Mesenchymal stem cell (in vitro differentiated cells and primary cell): ENCODE measurements at regions not wholly inside any gene's neighbourhood (a gene's known extent, or its start where the extent isn't known, plus 50 kb on each side); places are given as distances from the start of the nearest gene placed in this dataset.

Experiments used
- DNase-seq: peaks from one replicate; pipeline ENCODE4 v3.0.0-alpha.2; 2013
- H2AFZ ChIP-seq: one replicate; pipeline ENCODE4 v1.6.1; 2013; ENCODE audit warnings: low read depth, mild to moderate bottlenecking, control low read depth, inconsistent platforms, low read length, moderate library complexity
- H2AK5ac ChIP-seq: 2 replicates; pipeline ENCODE4 v1.6.1; 2013; ENCODE audit warnings: low read length, moderate library complexity, mild to moderate bottlenecking, inconsistent platforms; ENCODE audit not compliant: severe bottlenecking
- H2BK120ac ChIP-seq: one replicate; pipeline ENCODE4 v1.6.1; 2013; ENCODE audit warnings: low read depth, mild to moderate bottlenecking, inconsistent platforms, low read length, moderate library complexity
- H2BK12ac ChIP-seq, 2 experiments: one replicate each; pipeline ENCODE4 v1.6.1; 2013; ENCODE audit warnings: inconsistent platforms in 2 of 2, low read length in 2 of 2, mild to moderate bottlenecking in 2 of 2, moderate library complexity in 2 of 2, control low read depth in 1 of 2
- H2BK15ac ChIP-seq: one replicate; pipeline ENCODE4 v1.6.1; 2013; ENCODE audit warnings: mild to moderate bottlenecking, low read depth, inconsistent platforms; ENCODE audit not compliant: poor library complexity, severe bottlenecking
- H2BK5ac ChIP-seq: 2 replicates; pipeline ENCODE4 v1.6.1; 2013; ENCODE audit warnings: low read depth, mild to moderate bottlenecking, low read length, control low read depth, inconsistent platforms; ENCODE audit not compliant: poor library complexity, severe bottlenecking
- H3K14ac ChIP-seq, 2 experiments: one replicate each; pipeline ENCODE4 v1.6.1; 2013; ENCODE audit warnings: inconsistent platforms in 2 of 2, low read length in 2 of 2, control low read depth in 1 of 2, mild to moderate bottlenecking in 1 of 2, moderate library complexity in 1 of 2
- H3K18ac ChIP-seq, 2 experiments: one replicate each; pipeline ENCODE4 v1.6.1; 2013; ENCODE audit warnings: inconsistent platforms in 2 of 2, low read length in 2 of 2, control low read depth in 1 of 2, low read depth in 1 of 2, mild to moderate bottlenecking in 1 of 2
- H3K23ac ChIP-seq, 2 experiments: one replicate each; pipeline ENCODE4 v1.6.1; 2013; ENCODE audit warnings: inconsistent platforms in 2 of 2, low read length in 2 of 2, mild to moderate bottlenecking in 2 of 2, moderate library complexity in 2 of 2, control low read depth in 1 of 2
- H3K27ac ChIP-seq: 2 replicates; pipeline ENCODE4 v1.5.1; 2013; ENCODE audit warnings: mild to moderate bottlenecking, moderate library complexity, low read length, control low read depth, inconsistent platforms; ENCODE audit not compliant: poor library complexity, severe bottlenecking
- H3K27me3 ChIP-seq, 2 experiments: 2 replicates each; pipeline versions ENCODE4 v1.6.1 to v1.7.0; 2013; ENCODE audit warnings: low read length in 2 of 2, mild to moderate bottlenecking in 2 of 2, moderate library complexity in 2 of 2, control low read depth in 1 of 2, inconsistent platforms in 1 of 2; ENCODE audit not compliant: control insufficient read depth in 1 of 2, insufficient read depth in 1 of 2
- H3K36me3 ChIP-seq, 2 experiments: 2 replicates each; pipeline versions ENCODE4 v1.6.1 to v1.7.0; 2013; ENCODE audit warnings: low read length in 2 of 2, control low read depth in 1 of 2, inconsistent platforms in 1 of 2, low read depth in 1 of 2, mild to moderate bottlenecking in 1 of 2; ENCODE audit not compliant: insufficient read depth in 2 of 2, control insufficient read depth in 1 of 2
- H3K4ac ChIP-seq, 2 experiments: one replicate each; pipeline ENCODE4 v1.6.1; 2013; ENCODE audit warnings: inconsistent platforms in 2 of 2, low read length in 2 of 2, mild to moderate bottlenecking in 2 of 2, moderate library complexity in 2 of 2, control low read depth in 1 of 2, low read depth in 1 of 2
- H3K4me1 ChIP-seq: 2 replicates; pipeline ENCODE4 v1.6.1; 2013; ENCODE audit warnings: low read depth, low read length, control low read depth; ENCODE audit not compliant: control insufficient read depth, insufficient read depth
- H3K4me2 ChIP-seq: 2 replicates; pipeline ENCODE4 v1.6.1; 2013; ENCODE audit warnings: low read length, mild to moderate bottlenecking, inconsistent platforms; ENCODE audit not compliant: poor library complexity, severe bottlenecking
- H3K4me3 ChIP-seq, 2 experiments: 2 replicates each; pipeline versions ENCODE4 v1.5.1 to v1.7.0; 2013; ENCODE audit warnings: low read length in 2 of 2, mild to moderate bottlenecking in 2 of 2, control low read depth in 1 of 2, low read depth in 1 of 2; ENCODE audit not compliant: insufficient read depth in 1 of 2
- H3K79me1 ChIP-seq: replicated peaks from 2 replicates; pipeline ENCODE4 v1.6.1; 2013; ENCODE audit warnings: mild to moderate bottlenecking, control low read depth, low read length, inconsistent platforms; ENCODE audit not compliant: poor library complexity, severe bottlenecking
- H3K9ac ChIP-seq: 2 replicates; pipeline ENCODE4 v1.7.0; 2013; ENCODE audit warnings: mild to moderate bottlenecking, low read length, moderate library complexity
- H3K9me3 ChIP-seq: 2 replicates; pipeline ENCODE4 v1.7.0; 2013; ENCODE audit warnings: mild to moderate bottlenecking, low read length; ENCODE audit not compliant: control insufficient read depth
- H4K8ac ChIP-seq: one replicate; pipeline ENCODE4 v1.6.1; 2013; ENCODE audit warnings: inconsistent platforms, mild to moderate bottlenecking, low read length, moderate library complexity
- H4K91ac ChIP-seq: one replicate; pipeline ENCODE4 v1.6.1; 2013; ENCODE audit warnings: mild to moderate bottlenecking, low read length, inconsistent platforms
- WGBS: methylation state at CpG from one replicate; pipeline ENCODE4 v1.1.7; 2013; ENCODE audit warnings: mixed read lengths; 5-methylcytosine and 5-hydroxymethylcytosine counted together

DNA sequence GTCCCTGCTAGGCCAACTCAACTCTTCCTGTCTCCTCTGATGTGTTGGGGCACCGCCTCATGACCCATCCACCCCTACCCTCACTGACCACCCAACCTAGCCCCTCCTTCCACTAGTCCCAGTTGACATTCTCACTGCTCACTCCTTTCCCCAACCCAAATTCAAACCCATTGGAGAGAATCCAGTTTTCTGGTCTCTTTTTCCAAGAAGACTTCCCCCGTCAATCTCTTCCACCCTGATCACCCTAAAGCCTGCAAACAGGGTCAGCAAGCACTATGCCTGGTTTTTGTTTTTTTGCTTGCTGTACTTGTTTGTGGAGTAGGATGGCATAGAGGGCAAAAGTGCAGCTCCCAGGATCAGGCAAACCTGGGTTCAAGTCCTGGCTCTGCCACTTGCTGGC, 176.6 kb upstream of the PPP2R3A start:
- no peaks in the 10 kb centered on the region for H3K36me3 ChIP-seq
- H4K91ac ChIP-seq, result no peak overlapping the region
- no peak overlapping the region for H3K4me2 ChIP-seq
- H3K9me3 ChIP-seq, result no peaks in the 10 kb centered on the region
- no peak overlapping the region for H3K9ac ChIP-seq
- H2BK5ac ChIP-seq, result no peak overlapping the region
- H3K4ac ChIP-seq, result no peak overlapping the region
- H4K8ac ChIP-seq, result no peak overlapping the region
- no peak for DNase-seq
- no peak overlapping the region for H3K4me3 ChIP-seq
- H2BK15ac ChIP-seq, result no peak overlapping the region
- H3K27me3 ChIP-seq, result no peaks in the 10 kb centered on the region
- H3K14ac ChIP-seq, result no peak overlapping the region
- H2AK5ac ChIP-seq, result no peak overlapping the region
- H3K79me1 ChIP-seq, result no peaks in the 10 kb centered on the region
- no peak overlapping the region for H3K27ac ChIP-seq
- H2AFZ ChIP-seq, result no peak overlapping the region
- H3K4me1 ChIP-seq, result no peaks in the 10 kb centered on the region
- H2BK120ac ChIP-seq, result no peak overlapping the region
- no peak overlapping the region for H3K23ac ChIP-seq
- H2BK12ac ChIP-seq, result no peak overlapping the region
- no peak overlapping the region for H3K18ac ChIP-seq
- WGBS, result 89% methylated on average over 1 of the region's 2 CpGs

DNA sequence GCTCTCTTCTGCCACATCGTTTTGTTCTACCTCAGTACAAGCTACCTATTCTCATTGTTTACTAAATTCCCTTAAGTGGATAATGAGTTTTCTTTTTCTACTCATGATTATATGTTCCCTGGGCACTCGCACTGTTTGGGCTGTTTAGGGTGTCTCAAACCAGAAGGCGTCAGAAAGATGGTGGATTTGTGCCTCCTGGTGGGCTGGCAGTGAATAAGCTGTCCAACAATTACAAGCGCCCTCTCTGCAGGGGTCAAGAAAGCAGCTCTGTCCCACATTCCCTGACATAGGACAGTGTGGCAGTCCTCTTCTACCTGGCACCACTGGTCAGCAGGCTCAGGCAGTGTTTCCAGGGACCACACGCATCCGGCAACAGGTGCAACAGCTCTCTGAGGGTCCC, 173.4 kb upstream of the PPP2R3A start:
- Histone ChIP-seq H3K9ac (no peak overlapping the region), H4K91ac (no peak overlapping the region), H3K4me1 (no peaks in the 10 kb centered on the region), H3K4ac (no peak overlapping the region), H2BK5ac (no peak overlapping the region), H2AK5ac (no peak overlapping the region), H3K79me1 (no peaks in the 10 kb centered on the region), H3K36me3 (no peaks in the 10 kb centered on the region), H3K9me3 (no peaks in the 10 kb centered on the region), H3K4me3 (no peak overlapping the region), H2BK12ac (no peak overlapping the region), H3K23ac (no peak overlapping the region), H3K27me3 (no peaks in the 10 kb centered on the region), H2AFZ (no peak overlapping the region), H3K18ac (no peak overlapping the region), H3K14ac (no peak overlapping the region), H2BK120ac (no peak overlapping the region), H2BK15ac (no peak overlapping the region), H3K27ac (no peak overlapping the region), H3K4me2 (no peak overlapping the region), H4K8ac (no peak overlapping the region)
- no peak for DNase-seq
- WGBS, result 70% methylated on average over 5 of the region's 6 CpGs

DNA sequence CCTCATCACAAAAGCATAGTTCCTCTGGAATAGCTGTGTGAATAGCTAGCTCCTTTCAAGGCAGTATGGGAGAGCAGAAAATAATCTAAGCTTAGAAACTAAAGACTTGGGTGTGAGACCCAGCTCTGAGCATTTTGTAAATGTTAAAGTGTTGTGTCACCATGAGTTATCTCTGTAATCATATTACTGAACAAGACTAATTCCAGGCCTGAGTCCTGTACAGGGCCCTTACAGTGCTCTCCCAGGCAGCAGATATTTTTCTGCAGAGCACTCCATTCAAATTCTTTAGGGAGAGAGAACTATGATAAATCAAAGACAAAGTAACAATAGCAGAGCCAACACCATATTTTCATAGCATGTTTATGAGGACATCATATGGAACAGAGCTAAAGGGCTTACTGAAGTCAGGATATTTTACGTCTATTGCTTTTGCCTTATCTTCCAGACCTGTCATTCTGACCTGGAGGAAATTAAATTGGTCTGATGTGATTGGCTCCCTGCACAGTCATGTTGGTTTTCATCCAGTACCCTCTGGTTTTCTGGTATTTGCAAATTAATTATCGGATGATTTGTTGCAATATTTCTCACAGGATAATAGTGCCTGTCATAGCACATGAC, 172.6 kb upstream of the PPP2R3A start:
- Histone ChIP-seq H3K79me1 (no peaks in the 10 kb centered on the region), H3K27me3 (no peaks in the 10 kb centered on the region), H2AK5ac (no peak overlapping the region), H4K8ac (no peak overlapping the region), H3K23ac (no peak overlapping the region), H3K36me3 (no peaks in the 10 kb centered on the region), H3K4me3 (no peak overlapping the region), H2AFZ (no peak overlapping the region), H4K91ac (no peak overlapping the region), H3K9me3 (no peaks in the 10 kb centered on the region), H2BK5ac (no peak overlapping the region), H3K4me1 (no peaks in the 10 kb centered on the region), H2BK12ac (no peak overlapping the region), H3K18ac (no peak overlapping the region), H2BK15ac (no peak overlapping the region), H3K4me2 (no peak overlapping the region), H3K14ac (no peak overlapping the region), H3K9ac (no peak overlapping the region), H3K4ac (no peak overlapping the region), H3K27ac (no peak overlapping the region), H2BK120ac (no peak overlapping the region)
- WGBS, result 100% methylated on average over 1 of the region's 2 CpGs
- DNase-seq, result no peak

DNA sequence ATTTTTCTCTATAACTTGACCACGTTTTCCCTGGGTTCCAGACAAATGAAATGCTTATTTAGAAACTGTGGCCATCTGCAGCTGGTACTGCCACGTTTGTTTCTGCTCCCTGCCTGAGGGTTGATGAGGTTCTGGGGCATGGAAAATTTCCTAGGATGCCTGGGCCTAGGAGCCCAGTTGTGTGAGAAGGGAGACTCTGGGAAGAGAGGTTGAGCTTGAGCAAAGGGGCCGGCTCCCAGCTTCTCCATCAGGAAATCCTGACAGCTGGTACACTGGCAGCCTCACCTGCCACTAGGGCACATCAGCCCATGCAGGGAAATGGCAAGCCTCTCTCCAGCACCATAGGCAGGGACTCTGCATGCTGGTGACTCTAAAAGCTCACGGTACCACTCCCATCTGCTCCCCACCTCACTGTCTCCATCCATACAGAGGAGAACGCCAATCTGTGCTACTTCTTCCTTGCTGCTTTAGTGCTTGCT, 165.4 kb upstream of the PPP2R3A start:
- Histone ChIP-seq H3K9ac (no peak overlapping the region), H3K27me3 (peaks cover 0 to 4% of the 10 kb centered on the region in 2 experiments), H3K36me3 (no peaks in the 10 kb centered on the region), H3K23ac (no peak overlapping the region), H2BK5ac (no peak overlapping the region), H3K4me3 (no peak overlapping the region), H3K4me1 (no peaks in the 10 kb centered on the region), H4K91ac (no peak overlapping the region), H3K14ac (no peak overlapping the region), H4K8ac (no peak overlapping the region), H2BK12ac (no peak overlapping the region), H2BK15ac (no peak overlapping the region), H3K18ac (no peak overlapping the region), H3K79me1 (no peaks in the 10 kb centered on the region), H2AK5ac (no peak overlapping the region), H2AFZ (no peak overlapping the region), H3K4me2 (no peak overlapping the region), H3K9me3 (no peaks in the 10 kb centered on the region), H3K27ac (no peak overlapping the region), H2BK120ac (no peak overlapping the region), H3K4ac (no peak overlapping the region)
- no peak for DNase-seq
- WGBS, result 71% methylated on average over 5 of the region's 5 CpGs
